Right lobe of liver (tissue), 6 donors: ENCODE measurements at regions not wholly inside any gene's neighbourhood (a gene's known extent, or its start where the extent isn't known, plus 50 kb on each side); places are given as distances from the start of the nearest gene placed in this dataset.

Source experiments
- ATAC-seq, 4 donors: fragments of 200-7000 bp; cut with Tn5 transposase; one replicate each; pipeline ENCODE4 v1.9.1; 2020; ENCODE audit warnings: mild to moderate bottlenecking in 4 of 4, moderate library complexity in 4 of 4
- DNase-seq, 3 donors: peaks; one replicate each; pipeline ENCODE4 v3.0.0-alpha.2; 2020
- H3K27ac ChIP-seq, 3 donors: fragments of 200-600 bp; one replicate each; pipeline ENCODE4 v1.8.0; 2022
- H3K27me3 ChIP-seq, 2 donors: fragments of 200-600 bp; one replicate each; pipeline ENCODE4 v1.8.0; 2022
- H3K36me3 ChIP-seq, 4 donors: fragments of 200-600 bp; sonication (generic) in 1 of 4; one replicate each; pipeline versions ENCODE4 v1.5.1 to v1.8.0; 2017 to 2022; ENCODE audit warnings: control low read depth in 1 of 4
- H3K4me1 ChIP-seq, 4 donors: fragments of 200-600 bp; sonication (generic) in 1 of 4; one replicate each; pipeline versions ENCODE4 v1.5.1 to v1.8.0; 2017 to 2022; ENCODE audit warnings: control low read depth in 1 of 4
- H3K4me3 ChIP-seq, 3 donors: fragments of 200-600 bp; one replicate each; pipeline ENCODE4 v1.8.0; 2022
- H3K9me3 ChIP-seq, 4 donors: fragments of 200-600 bp; sonication (generic) in 1 of 4; one replicate each; pipeline versions ENCODE4 v1.5.1 to v1.8.0; 2017 to 2022; ENCODE audit warnings: control low read depth in 1 of 4
- CTCF ChIP-seq, 4 donors: fragments of 200-600 bp in 3 of 4; fragments of 450-650 bp in 1 of 4; IDR thresholded peaks; one replicate each; pipeline versions ENCODE4 v1.5.1 to v1.8.0; 2016 to 2022; ENCODE audit warnings: antibody characterized with exemption in 4 of 4, mild to moderate bottlenecking in 2 of 4
- POLR2A ChIP-seq: fragments of 450-650 bp; IDR thresholded peaks from one replicate; pipeline ENCODE4 v1.6.1; 2017; ENCODE audit warnings: antibody characterized with exemption, mild to moderate bottlenecking
- WGBS: methylation state at CpG from one replicate; pipeline ENCODE4 v1.1.6; 2018; ENCODE audit warnings: low coverage, low lambda C conversion rate; ENCODE audit not compliant: insufficient coverage; ENCODE audit errors: missing lambda C conversion rate; 5-methylcytosine and 5-hydroxymethylcytosine counted together
- intact Hi-C, 2 donors: fragments of 100-400 bp; cut with DNase I; formaldehyde crosslinking; loops; one replicate each; pipeline versions ENCODE4 v1.11.2 to v1.14.1; 2022
- donor health status: DM: no; HTN: yes; CAD: no.
- donor health status: DM: no; HTN: no; CAD: no.
- donor health status: DM: no; HTN: no; CAD: no.
- donor health status: DM: no; HTN: yes; CAD: no.
- donor health status: DM: no; HTN: yes; CAD: no.

GRCh38 chr11:87967459-87967858, 207.8 kb downstream of the RAB38 start:
- no peak for TF ChIP-seq CTCF (IDR thresholded peaks at IDR 0.05)
- no peak for TF ChIP-seq POLR2A

DNA sequence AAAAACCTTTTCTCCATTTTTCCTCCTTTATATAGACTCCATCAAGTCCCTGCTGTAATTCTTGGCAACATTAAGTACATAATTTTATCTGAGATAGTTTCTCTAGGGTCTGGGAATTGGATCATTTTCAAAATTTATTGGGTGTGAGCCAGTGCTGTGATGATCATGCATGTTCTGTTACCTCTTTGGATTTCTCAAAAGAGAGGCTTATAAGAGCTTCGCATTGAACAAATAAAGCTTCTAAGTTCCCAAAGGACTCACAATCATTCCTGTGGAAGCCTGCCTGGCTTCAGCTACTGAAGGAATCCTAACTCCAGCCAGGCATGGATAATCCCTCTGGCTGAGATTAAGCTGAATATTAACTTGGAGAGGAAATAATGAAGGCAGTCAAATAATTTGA, 208.5 kb downstream of the RAB38 start:
- 56% methylated on average over 1 of the region's 1 CpG for WGBS
- DNase-seq, result no peak
- no peak overlapping the region for H3K4me3 ChIP-seq
- intact Hi-C loops, result no loop called here
- no peak for TF ChIP-seq CTCF (IDR thresholded peaks at IDR 0.05)
- no peak for TF ChIP-seq POLR2A
- H3K27ac ChIP-seq, result no peak overlapping the region
- ATAC-seq, result no peak
- no peaks in the 10 kb centered on the region for H3K9me3 ChIP-seq
- no peaks in the 10 kb centered on the region for H3K27me3 ChIP-seq
- H3K36me3 ChIP-seq, result no peaks in the 10 kb centered on the region
- no peaks in the 10 kb centered on the region for H3K4me1 ChIP-seq

More at GRCh38 chr11:87967459-87967858, 207.8 kb downstream of the RAB38 start:
- no peaks in the 10 kb centered on the region for H3K27me3 ChIP-seq
- intact Hi-C loops, result no loop called here
- no peaks in the 10 kb centered on the region for H3K36me3 ChIP-seq
- no peaks in the 10 kb centered on the region for H3K9me3 ChIP-seq
- DNase-seq, result no peak
- no peaks in the 10 kb centered on the region for H3K4me1 ChIP-seq
- 9% methylated on average over 1 of the region's 1 CpG for WGBS
- H3K4me3 ChIP-seq, result no peak overlapping the region
- no peak for ATAC-seq
- H3K27ac ChIP-seq, result no peak overlapping the region

GRCh38 chr11:87966216-87966615, 209.0 kb downstream of the RAB38 start:
- Histone ChIP-seq H3K27me3 (no peaks in the 10 kb centered on the region), H3K9me3 (no peaks in the 10 kb centered on the region), H3K4me1 (no peaks in the 10 kb centered on the region), H3K36me3 (no peaks in the 10 kb centered on the region), H3K27ac (no peak overlapping the region), H3K4me3 (no peak overlapping the region)
- intact Hi-C loops, result no loop called here
- DNase-seq (no peak), ATAC-seq (no peak)
- TF ChIP-seq CTCF (IDR thresholded peaks at IDR 0.05) (no peak), POLR2A (no peak)

DNA sequence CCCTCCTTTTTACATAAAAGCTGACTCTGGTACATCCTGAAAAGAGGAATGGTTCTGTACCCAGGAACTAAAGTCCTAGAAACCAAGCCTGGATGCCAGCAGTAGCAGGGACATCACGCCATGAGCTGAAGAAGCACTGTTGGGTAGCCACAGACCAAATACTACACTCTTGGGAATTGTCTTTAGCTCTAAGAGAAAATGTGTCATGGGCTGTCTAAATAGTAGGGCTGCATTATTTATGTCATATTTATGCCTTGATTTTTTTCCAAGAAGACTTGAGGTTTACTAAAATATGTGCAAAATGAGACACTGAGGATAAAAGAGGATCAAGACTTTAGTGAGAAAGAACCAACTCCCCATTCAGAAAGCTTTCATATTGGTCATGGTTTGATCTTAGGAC, 213.6 kb downstream of the RAB38 start:
- intact Hi-C loops, result no loop called here
- Histone ChIP-seq H3K36me3 (no peaks in the 10 kb centered on the region), H3K9me3 (no peaks in the 10 kb centered on the region), H3K4me1 (no peaks in the 10 kb centered on the region), H3K4me3 (no peak overlapping the region), H3K27ac (no peak overlapping the region), H3K27me3 (no peaks in the 10 kb centered on the region)
- no peak for TF ChIP-seq POLR2A
- no peak for TF ChIP-seq CTCF (IDR thresholded peaks at IDR 0.05)
- no peak for DNase-seq
- 70% methylated on average over 1 of the region's 1 CpG for WGBS
- ATAC-seq, result no peak

DNA sequence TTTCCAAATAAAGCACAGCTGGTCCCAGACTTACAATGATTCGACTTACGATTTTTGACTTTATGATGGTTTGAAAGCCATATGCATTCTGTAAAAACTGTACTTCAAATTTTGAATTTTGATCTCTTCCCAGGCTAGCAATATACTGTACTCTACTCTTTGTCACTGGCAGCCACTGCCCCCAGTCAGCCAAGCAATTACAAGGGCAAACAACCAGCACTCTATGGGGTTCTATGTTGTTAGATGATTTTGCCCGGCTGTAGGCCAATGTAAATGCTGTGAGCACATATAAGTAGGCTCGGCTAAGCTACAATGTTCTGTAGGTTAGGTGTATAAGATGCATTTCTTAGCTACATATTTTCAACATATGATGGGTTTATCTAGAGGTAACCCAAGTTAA, 217.3 kb downstream of the RAB38 start:
- H3K36me3 ChIP-seq, result no peaks in the 10 kb centered on the region
- intact Hi-C loops, result no loop called here
- ATAC-seq, result no peak
- no peaks in the 10 kb centered on the region for H3K9me3 ChIP-seq
- WGBS, result 78% methylated on average over 4 of the region's 4 CpGs
- H3K27me3 ChIP-seq, result no peaks in the 10 kb centered on the region
- H3K27ac ChIP-seq, result no peak overlapping the region
- TF ChIP-seq CTCF (IDR thresholded peaks at IDR 0.05) (no peak), POLR2A (no peak)
- H3K4me1 ChIP-seq, result no peaks in the 10 kb centered on the region
- DNase-seq, result no peak
- no peak overlapping the region for H3K4me3 ChIP-seq
